ENCODE measurements at regions not wholly inside any gene's neighbourhood (a gene's known extent, or its start where the extent isn't known, plus 50 kb on each side); places are given as distances from the start of the nearest gene placed in this dataset.

DNA sequence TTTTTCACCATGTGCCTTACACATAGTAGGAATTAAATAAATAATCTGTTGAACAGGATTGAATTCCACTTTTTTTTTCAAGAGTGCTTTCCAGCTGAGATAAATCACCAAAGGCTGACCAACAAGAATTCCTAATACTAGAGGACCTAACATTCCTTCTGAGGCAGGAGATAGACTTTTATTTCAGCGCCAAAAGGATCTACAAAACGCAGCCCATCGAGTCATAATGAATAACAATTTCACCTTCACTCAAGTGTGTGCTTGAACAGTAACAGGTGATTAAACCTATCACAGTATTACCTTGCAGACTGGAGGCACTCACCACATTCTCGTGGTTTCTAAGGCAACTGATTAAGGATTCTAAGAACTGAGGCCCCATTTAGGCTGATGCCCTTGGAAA, 224.3 kb upstream of the ATP2B1 start:
- Histone ChIP-seq H3K4me3 (ENCODE audit: low read length) (no peak overlapping the region), H3K4me1 (ENCODE audit: insufficient read depth, low read length) (peaks cover 15% of the 10 kb centered on the region), H3K9me3 (ENCODE audit: low read depth, low read length) (no peaks in the 10 kb centered on the region), H3K27me3 (ENCODE audit: insufficient read depth, low read length) (no peaks in the 10 kb centered on the region)

DNA sequence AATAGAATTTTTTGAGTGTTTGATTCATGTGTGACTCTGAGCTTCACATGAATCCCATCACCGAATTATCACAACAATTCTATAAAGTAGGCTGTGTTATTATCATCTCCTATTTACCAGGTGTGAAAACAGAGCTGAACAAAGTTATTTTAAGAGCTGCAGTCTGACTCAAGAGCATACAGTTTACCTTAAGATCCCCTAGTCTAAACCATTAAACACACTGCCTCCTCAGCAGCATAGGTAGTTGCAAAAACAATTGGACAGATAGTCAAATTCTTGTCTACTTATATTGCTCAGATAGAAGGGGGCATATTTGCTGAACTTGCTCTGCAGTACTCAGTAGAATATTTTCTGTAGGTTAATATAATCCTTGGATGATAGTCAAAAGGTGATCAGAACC, 219.8 kb upstream of the ATP2B1 start:
- no peak overlapping the region for H3K4me3 ChIP-seq (ENCODE audit: low read length)
- no peaks in the 10 kb centered on the region for H3K9me3 ChIP-seq (ENCODE audit: low read depth, low read length)
- peaks cover 21% of the 10 kb centered on the region for H3K4me1 ChIP-seq (ENCODE audit: insufficient read depth, low read length)
- no peaks in the 10 kb centered on the region for H3K27me3 ChIP-seq (ENCODE audit: insufficient read depth, low read length)

DNA sequence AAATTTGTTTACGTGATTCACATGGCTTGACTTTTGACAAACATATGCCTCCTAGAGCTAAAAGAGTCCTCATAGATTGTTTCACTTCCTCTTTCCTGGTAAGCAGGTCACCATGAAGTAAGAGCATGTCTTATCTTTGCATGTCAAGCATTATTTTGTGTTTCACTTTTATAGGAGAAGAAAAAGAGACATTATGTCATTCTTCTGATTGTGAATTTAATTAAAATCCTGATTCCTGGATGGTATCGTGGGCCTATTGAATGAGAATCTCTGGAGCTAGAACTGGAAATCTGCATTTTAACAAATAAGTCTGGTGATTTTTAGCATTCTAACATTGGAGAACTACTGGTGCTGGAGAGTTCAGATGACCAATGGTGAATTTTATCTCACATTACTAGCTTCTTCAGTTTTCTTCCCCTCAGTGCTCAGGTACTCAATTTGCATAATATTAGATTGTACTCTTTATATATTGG, 218.6 kb upstream of the ATP2B1 start:
- Histone ChIP-seq H3K4me1 (ENCODE audit: insufficient read depth, low read length) (peaks cover 22% of the 10 kb centered on the region), H3K4me3 (ENCODE audit: low read length) (peak overlapping the region; percentile 22), H3K9me3 (ENCODE audit: low read depth, low read length) (no peaks in the 10 kb centered on the region), H3K27me3 (ENCODE audit: insufficient read depth, low read length) (no peaks in the 10 kb centered on the region)

DNA sequence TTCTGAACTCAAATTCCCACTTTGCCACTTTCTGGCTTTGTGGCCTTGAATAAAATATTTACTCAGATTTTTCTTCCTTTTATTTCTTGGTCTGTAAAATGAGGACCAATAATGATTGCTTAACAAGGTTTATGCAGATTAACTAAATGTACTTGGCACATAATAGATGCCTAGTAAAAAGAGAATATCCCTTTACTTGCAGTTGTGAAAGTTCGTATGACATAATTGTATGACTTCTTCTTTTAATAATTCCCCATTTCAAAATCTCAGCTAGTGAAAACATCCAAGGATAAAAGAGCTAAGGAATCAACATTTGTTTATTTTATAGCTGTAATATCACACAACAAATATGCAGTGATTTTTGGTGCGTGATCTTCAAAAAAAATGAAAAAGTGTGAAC, 215.6 kb upstream of the ATP2B1 start:
- Histone ChIP-seq H3K9me3 (ENCODE audit: low read depth, low read length) (no peaks in the 10 kb centered on the region), H3K27me3 (ENCODE audit: insufficient read depth, low read length) (no peaks in the 10 kb centered on the region), H3K4me1 (ENCODE audit: insufficient read depth, low read length) (peaks cover 25% of the 10 kb centered on the region), H3K4me3 (ENCODE audit: low read length) (no peak overlapping the region)

DNA sequence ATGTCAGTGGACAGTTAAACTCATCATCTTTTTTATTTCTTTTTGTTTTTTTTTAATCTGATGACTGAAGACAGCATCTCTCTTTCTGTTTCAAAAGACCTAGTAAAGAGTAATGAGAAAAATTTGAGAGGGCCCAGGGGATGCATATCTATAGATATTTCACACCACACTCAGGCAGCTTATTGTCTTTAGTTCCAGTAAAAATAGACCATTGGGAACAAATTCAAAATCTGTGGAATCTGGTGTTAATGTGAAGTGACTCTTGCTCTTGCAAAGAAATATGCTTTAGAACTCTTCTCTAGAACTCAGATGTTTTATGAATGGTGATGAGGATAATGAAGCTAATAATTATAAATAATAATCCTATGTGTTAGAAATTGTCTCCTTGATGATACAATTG, 214.5 kb upstream of the ATP2B1 start:
- H3K9me3 ChIP-seq (ENCODE audit: low read depth, low read length) = no peaks in the 10 kb centered on the region
- H3K27me3 ChIP-seq (ENCODE audit: insufficient read depth, low read length) = no peaks in the 10 kb centered on the region
- no peak overlapping the region for H3K4me3 ChIP-seq (ENCODE audit: low read length)
- peaks cover 30% of the 10 kb centered on the region for H3K4me1 ChIP-seq (ENCODE audit: insufficient read depth, low read length)

DNA sequence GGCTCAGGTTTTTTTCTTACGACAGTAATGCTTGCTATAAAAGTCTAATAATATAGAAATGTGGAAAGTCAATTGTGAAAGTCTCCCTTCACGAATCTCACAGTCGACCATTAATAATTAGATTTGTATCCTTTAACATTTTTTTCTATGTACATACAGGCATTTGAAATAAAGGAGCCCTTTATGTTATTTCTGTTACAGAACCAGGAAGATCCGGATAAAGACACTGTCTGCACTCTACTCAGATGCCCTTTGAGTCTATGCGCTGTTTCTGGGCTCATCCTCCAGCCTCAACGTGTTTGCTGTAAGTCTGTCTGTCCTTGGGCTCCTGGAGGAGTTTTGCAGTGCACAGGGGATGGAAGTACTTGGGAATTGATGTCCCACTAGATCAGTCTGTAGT, 212.2 kb upstream of the ATP2B1 start:
- Histone ChIP-seq H3K4me3 (ENCODE audit: low read length) (peak overlapping the region; percentile 1), H3K27me3 (ENCODE audit: insufficient read depth, low read length) (no peaks in the 10 kb centered on the region), H3K4me1 (ENCODE audit: insufficient read depth, low read length) (peaks cover 21% of the 10 kb centered on the region), H3K9me3 (ENCODE audit: low read depth, low read length) (no peaks in the 10 kb centered on the region)

DNA sequence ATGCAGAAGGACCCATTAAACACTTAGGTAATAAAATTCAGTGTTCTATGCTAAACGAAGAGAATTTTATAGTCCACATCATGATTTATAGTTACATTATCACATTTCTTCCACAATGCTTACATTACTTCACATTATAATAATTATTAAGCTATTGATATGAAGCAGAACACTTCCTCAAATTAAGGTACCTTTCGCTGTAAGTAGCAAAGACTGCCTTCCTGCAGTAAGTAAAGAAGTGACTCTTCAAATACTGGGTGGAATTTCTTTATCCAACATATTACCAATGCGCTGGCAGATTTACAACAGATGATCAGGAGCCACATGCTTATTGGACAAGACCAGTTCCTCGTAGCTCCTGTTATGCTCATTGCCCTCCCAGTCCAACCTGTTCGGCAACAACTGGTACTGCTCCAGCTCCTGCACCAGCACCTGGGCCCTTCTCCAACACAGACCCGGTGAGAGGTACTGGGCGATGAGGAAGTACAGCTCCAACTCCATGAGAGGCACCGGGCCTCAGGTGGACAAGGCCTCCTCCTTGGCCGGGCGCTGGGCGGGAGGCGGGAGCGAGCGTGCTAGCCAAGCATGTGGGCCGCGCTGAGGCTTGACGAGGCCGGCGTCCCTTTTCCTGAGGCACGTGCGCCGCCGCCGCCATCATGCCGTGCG, 210.7 kb upstream of the ATP2B1 start:
- H3K4me3 ChIP-seq (ENCODE audit: low read length) = no peak overlapping the region
- no peaks in the 10 kb centered on the region for H3K27me3 ChIP-seq (ENCODE audit: insufficient read depth, low read length)
- peaks cover 12% of the 10 kb centered on the region for H3K4me1 ChIP-seq (ENCODE audit: insufficient read depth, low read length)
- H3K9me3 ChIP-seq (ENCODE audit: low read depth, low read length) = no peaks in the 10 kb centered on the region

DNA sequence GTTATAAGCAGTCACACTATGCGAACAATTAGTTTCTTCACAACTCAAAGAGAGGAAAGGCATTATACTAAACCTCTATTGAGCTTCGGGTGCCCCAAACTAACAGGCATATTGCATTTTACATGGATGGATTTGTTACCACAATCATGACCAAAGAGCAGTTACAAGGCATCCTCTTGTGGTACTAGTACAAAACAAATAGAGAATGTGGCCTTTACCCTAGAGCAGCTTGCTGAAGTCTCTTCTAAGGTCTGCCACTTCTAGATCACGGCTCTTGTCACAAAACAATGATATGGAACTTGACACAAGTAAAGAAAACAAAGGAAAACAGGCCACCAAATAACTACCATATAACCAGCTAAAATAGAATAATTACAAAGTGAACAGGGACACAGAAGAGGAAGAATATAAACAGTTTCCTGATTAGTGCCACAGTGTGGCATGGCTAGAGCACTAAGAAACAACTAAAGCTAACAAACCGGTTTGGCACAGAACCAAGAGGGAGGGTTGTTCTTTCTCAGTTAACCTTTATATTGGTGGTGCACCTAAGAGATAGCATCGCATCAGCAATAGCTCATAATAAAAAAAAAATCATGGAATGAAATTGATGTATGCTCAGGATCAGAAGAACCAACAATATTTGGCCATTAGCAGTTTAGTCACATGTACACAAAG, 209.7 kb upstream of the ATP2B1 start:
- H3K27me3 ChIP-seq (ENCODE audit: insufficient read depth, low read length) = no peaks in the 10 kb centered on the region
- H3K4me3 ChIP-seq (ENCODE audit: low read length) = no peak overlapping the region
- peaks cover 7% of the 10 kb centered on the region for H3K4me1 ChIP-seq (ENCODE audit: insufficient read depth, low read length)
- H3K9me3 ChIP-seq (ENCODE audit: low read depth, low read length) = no peaks in the 10 kb centered on the region

DNA sequence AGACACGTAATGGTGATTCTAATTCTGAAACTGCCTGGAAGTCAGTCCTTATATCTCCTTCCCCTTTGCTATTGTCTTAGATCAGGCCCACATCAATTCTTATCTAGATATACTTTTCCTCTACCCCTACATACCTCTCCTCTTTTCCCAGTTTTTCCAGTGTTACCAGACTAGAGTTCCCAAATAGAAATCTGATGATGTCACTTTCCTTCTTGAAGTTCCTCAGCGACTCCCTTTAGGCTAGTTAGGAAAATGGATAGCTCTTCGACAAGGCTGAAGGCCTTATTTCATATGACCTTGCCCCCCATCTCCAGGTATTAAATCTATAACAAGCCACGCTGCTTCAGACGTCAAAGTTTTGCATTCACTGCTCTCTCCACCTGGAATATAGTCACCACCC, 201.1 kb upstream of the ATP2B1 start:
- Histone ChIP-seq H3K9me3 (ENCODE audit: low read depth, low read length) (no peaks in the 10 kb centered on the region), H3K4me1 (ENCODE audit: insufficient read depth, low read length) (no peaks in the 10 kb centered on the region), H3K4me3 (ENCODE audit: low read length) (no peak overlapping the region), H3K27me3 (ENCODE audit: insufficient read depth, low read length) (no peaks in the 10 kb centered on the region)

DNA sequence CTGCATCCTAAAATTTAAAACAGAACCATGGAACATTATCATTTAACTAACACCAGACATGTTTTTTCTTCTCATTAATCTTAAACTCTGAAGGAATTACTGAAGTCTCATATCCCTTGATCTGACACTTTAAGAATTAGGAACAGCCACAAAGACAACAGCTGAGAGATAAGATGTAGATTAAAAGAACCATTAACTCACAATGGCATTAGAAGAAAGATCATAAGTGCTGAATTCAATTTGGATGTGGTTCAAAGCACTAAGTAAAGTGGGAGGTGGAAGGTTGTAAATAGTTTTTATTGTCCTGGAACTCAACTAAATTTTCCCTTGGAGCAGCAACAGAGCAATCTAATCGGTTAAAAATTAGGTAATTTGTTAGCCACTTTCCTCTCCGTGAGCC, 199.0 kb upstream of the ATP2B1 start:
- H3K4me1 ChIP-seq (ENCODE audit: insufficient read depth, low read length) = no peaks in the 10 kb centered on the region
- H3K27me3 ChIP-seq (ENCODE audit: insufficient read depth, low read length) = no peaks in the 10 kb centered on the region
- H3K4me3 ChIP-seq (ENCODE audit: low read length) = no peak overlapping the region
- no peaks in the 10 kb centered on the region for H3K9me3 ChIP-seq (ENCODE audit: low read depth, low read length)

DNA sequence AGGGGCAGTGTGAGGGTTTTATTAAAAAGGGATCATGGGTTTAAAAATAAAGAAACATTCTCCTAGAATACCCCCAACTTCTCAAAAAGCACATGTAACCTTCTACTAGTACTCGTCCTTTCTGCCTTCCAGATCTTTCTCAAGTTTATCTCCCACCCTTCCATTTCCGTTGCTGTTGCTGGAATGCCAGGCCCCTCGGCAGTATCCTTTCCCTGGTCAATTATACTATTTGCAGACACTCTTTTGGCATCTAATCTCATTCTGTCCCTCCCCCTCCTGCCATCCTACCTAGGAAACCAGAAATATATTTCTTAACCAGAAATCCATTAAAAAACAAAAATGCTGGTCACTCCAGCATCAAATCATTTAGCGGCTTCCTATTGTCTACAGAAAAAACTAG, 198.2 kb upstream of the ATP2B1 start:
- no peaks in the 10 kb centered on the region for H3K27me3 ChIP-seq (ENCODE audit: insufficient read depth, low read length)
- H3K4me3 ChIP-seq (ENCODE audit: low read length) = no peak overlapping the region
- peaks cover 6% of the 10 kb centered on the region for H3K4me1 ChIP-seq (ENCODE audit: insufficient read depth, low read length)
- H3K9me3 ChIP-seq (ENCODE audit: low read depth, low read length) = no peaks in the 10 kb centered on the region

DNA sequence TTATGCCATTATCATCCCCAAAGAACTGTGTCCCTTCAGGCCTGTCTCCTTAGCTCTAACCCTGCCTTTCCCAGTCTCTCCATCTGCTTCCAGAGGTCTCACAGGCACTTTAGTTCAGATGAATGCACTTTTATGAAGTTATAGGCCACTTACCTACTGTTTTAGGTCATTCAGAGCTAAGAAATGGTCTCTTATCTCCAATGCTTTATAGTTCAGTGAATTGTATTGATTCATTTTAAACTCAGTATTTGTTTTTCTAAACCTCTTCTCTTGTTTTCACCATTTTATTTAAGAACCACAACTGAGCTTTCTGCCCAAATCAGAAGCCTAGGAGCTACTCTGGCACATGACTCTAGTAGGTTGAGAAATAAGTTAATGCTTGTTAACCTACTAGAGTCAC, 197.5 kb upstream of the ATP2B1 start:
- H3K4me3 ChIP-seq (ENCODE audit: low read length) = no peak overlapping the region

DNA sequence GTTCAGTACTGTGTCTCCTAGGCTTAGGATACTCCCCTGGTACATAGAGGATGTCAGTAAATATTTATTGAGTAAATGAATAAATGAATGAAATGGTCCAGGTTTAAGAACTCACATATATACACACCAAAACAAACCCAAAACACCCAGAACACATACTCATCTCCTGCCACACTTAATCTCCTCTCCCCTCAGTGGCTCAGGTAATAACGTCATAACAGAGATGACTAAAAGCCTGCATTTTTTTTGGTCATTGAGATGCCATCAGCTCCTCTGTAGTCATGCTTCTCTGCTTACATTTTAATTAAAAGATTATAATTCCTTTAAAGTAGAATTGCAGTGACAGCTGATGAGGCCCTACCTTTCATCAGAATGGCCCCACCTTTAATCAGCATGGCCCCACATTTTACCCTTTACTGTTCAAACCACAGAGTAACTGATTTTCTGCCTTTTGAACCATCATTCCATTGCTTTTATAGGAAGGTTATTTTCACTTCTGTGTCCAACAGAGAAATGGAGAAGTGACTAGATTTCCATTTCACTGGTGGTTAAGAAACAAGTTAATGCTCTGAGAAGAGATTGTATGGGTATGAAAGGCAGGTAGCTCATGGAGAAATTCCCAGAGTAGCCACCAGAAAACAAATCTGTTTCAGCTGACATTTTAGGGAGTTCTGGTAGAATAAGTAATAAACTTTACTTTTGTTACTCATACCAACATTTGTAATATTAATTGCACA, 193.4 kb upstream of the ATP2B1 start:
- H3K27me3 ChIP-seq (ENCODE audit: insufficient read depth, low read length) = no peaks in the 10 kb centered on the region
- H3K9me3 ChIP-seq (ENCODE audit: low read depth, low read length) = no peaks in the 10 kb centered on the region
- peaks cover 6% of the 10 kb centered on the region for H3K4me1 ChIP-seq (ENCODE audit: insufficient read depth, low read length)
- H3K4me3 ChIP-seq (ENCODE audit: low read length) = no peak overlapping the region

More for the DNA sequence above, 197.5 kb upstream of the ATP2B1 start:
- H3K4me1 ChIP-seq (ENCODE audit: insufficient read depth, low read length) = peaks cover 6% of the 10 kb centered on the region
- no peaks in the 10 kb centered on the region for H3K27me3 ChIP-seq (ENCODE audit: insufficient read depth, low read length)
- H3K9me3 ChIP-seq (ENCODE audit: low read depth, low read length) = no peaks in the 10 kb centered on the region

DNA sequence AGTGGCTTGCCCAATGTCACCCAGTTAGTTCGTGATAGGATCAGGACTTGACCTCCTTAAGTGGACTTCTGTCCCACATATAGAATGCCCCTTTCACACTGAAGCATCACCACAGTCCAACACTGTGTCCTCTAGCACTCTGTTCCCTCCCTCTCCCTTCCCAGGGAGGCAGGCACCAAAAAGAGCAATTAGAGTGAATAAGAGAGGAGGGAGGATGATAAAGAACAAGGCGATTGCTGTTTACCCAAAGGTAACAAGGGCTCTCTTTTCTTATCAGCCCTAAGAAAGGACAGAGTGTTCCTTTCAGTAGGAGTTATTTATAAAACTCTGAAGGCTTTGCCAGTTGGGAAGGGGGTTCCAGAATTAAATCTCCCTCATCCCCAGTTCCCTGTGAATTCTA, 192.7 kb upstream of the ATP2B1 start:
- Histone ChIP-seq H3K9me3 (ENCODE audit: low read depth, low read length) (no peaks in the 10 kb centered on the region), H3K4me1 (ENCODE audit: insufficient read depth, low read length) (peaks cover 6% of the 10 kb centered on the region), H3K4me3 (ENCODE audit: low read length) (no peak overlapping the region), H3K27me3 (ENCODE audit: insufficient read depth, low read length) (no peaks in the 10 kb centered on the region)

DNA sequence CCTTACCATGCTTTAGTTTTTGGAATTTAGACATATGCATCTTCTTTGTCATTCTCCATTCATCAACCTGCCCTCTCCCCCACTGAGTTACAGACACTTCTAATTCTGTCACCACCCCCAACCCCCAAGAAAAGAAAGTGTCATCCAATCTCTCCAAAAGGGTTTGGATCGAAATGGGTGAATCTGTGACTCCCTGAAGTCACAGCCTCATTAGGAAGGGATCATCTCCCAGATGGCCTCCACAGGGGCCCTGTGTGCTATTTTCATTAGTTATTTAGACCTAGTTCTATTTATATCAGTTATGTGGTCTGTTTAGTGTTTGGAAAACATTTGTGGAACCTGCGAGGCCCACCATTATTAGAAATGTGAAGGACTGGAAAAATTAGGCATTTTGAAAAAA, 191.0 kb upstream of the ATP2B1 start:
- H3K27me3 ChIP-seq (ENCODE audit: insufficient read depth, low read length) = no peaks in the 10 kb centered on the region
- H3K4me3 ChIP-seq (ENCODE audit: low read length) = no peak overlapping the region
- no peaks in the 10 kb centered on the region for H3K9me3 ChIP-seq (ENCODE audit: low read depth, low read length)
- H3K4me1 ChIP-seq (ENCODE audit: insufficient read depth, low read length) = peaks cover 6% of the 10 kb centered on the region

Data from mononuclear cell (primary cell).